T-helper 1 cell treated with Interleukin-12 subunit alpha and Interleukin-12 subunit beta and Interleukin-4 antibody, amounts not matched to agents 30 ng/mL and 1 ng/mL, for 36 hours (primary cell): ENCODE measurements at regions not wholly inside any gene's neighbourhood (a gene's known extent, or its start where the extent isn't known, plus 50 kb on each side); places are given as distances from the start of the nearest gene placed in this dataset.

Experiments used
- intact Hi-C: fragments of 100-400 bp; cut with micrococcal nuclease; formaldehyde crosslinking; loops from one replicate; pipeline ENCODE4 v1.15.1; 2024

GRCh38 chr10:10363217-10363616, 654.5 kb upstream of the CELF2 start:
- intact Hi-C loops, result no loop called here

GRCh38 chr10:10364902-10365301, 652.8 kb upstream of the CELF2 start:
- intact Hi-C loops, result no loop called here

GRCh38 chr10:10365676-10366075, 652.0 kb upstream of the CELF2 start:
- intact Hi-C loops, result no loop called here

GRCh38 chr10:10366836-10367235, 650.8 kb upstream of the CELF2 start:
- intact Hi-C loops, result no loop called here

- intact Hi-C loops, result no loop called here
These were observed 650.4 kb upstream of the CELF2 start for GRCh38 chr10:10367264-10367663.

GRCh38 chr10:10368951-10369576, 648.6 kb upstream of the CELF2 start:
- intact Hi-C loops, result no loop called here

GRCh38 chr10:10385831-10386230, 631.8 kb upstream of the CELF2 start:
- intact Hi-C loops, result no loop called here

GRCh38 chr10:10389182-10389581, 628.5 kb upstream of the CELF2 start:
- intact Hi-C loops, result no loop called here

- intact Hi-C loops, result no loop called here
These were observed 625.2 kb upstream of the CELF2 start for GRCh38 chr10:10392511-10392910.

GRCh38 chr10:10394933-10395658, 622.6 kb upstream of the CELF2 start:
- intact Hi-C loops, result no loop called here

- intact Hi-C loops, result no loop called here
These were observed 621.1 kb upstream of the CELF2 start for GRCh38 chr10:10396601-10397000.

- intact Hi-C loops, result no loop called here
These were observed 619.8 kb upstream of the CELF2 start for GRCh38 chr10:10397906-10398305.

GRCh38 chr10:10403762-10404161, 613.9 kb upstream of the CELF2 start:
- intact Hi-C loops, result no loop called here

- intact Hi-C loops, result no loop called here
These were observed 600.0 kb upstream of the CELF2 start for GRCh38 chr10:10417671-10418070.

GRCh38 chr10:10418387-10418786, 599.3 kb upstream of the CELF2 start:
- intact Hi-C loops, result no loop called here

GRCh38 chr10:10421071-10421470, 596.6 kb upstream of the CELF2 start:
- intact Hi-C loops, result no loop called here

- intact Hi-C loops, result no loop called here
These were observed 586.1 kb upstream of the CELF2 start for GRCh38 chr10:10431422-10432066.

GRCh38 chr10:10432296-10433035, 585.2 kb upstream of the CELF2 start:
- intact Hi-C loops, result no loop called here

- intact Hi-C loops, result no loop called here
These were observed 583.4 kb upstream of the CELF2 start for GRCh38 chr10:10434312-10434711.

GRCh38 chr10:10437886-10438285, 579.8 kb upstream of the CELF2 start:
- intact Hi-C loops, result no loop called here

- intact Hi-C loops, result no loop called here
These were observed 579.2 kb upstream of the CELF2 start for GRCh38 chr10:10438335-10439100.
